ENCODE measurements at regions not wholly inside any gene's neighbourhood (a gene's known extent, or its start where the extent isn't known, plus 50 kb on each side); places are given as distances from the start of the nearest gene placed in this dataset.

GRCh38 chr7:41116817-41117216 lies 586.1 kb downstream of the INHBA start:
- in situ Hi-C loops (cut with MboI; ENCODE audit: low pct_unique_long_range_greater_than_20kb in 2 of 9, low sequenced_read_pairs in 9 of 9, unreplicated experiment in 9 of 9) = no loop called here
- no peak for ATAC-seq (replicated peaks in 6 of 8)
- WGBS, 10 experiments = 20 to 100% (median 86%) methylated on average over 1 of the region's 1 CpG; no CpG with 5 or more reads in 6 of the 10 experiments
- Histone ChIP-seq H3K27ac (no peak overlapping the region), H3K4me1 (replicated peaks in 1 of 2) (peaks cover 6 to 8% of the 10 kb centered on the region in 2 donors), H3K4me3 (no peak overlapping the region)

GRCh38 chr7:41116337-41116736 lies 586.6 kb downstream of the INHBA start:
- ATAC-seq (replicated peaks in 6 of 8) = no peak
- Histone ChIP-seq H3K27ac (no peak overlapping the region), H3K4me3 (no peak overlapping the region), H3K4me1 (replicated peaks in 1 of 2) (peaks cover 6 to 8% of the 10 kb centered on the region in 2 donors)
- 57 to 100% (median 93%) methylated on average over 1 to 3 of the region's 3 CpGs; no CpG with 5 or more reads in 2 of the 10 experiments for WGBS, 10 experiments
- in situ Hi-C loops (cut with MboI; ENCODE audit: low pct_unique_long_range_greater_than_20kb in 2 of 9, low sequenced_read_pairs in 9 of 9, unreplicated experiment in 9 of 9) = no loop called here

DNA sequence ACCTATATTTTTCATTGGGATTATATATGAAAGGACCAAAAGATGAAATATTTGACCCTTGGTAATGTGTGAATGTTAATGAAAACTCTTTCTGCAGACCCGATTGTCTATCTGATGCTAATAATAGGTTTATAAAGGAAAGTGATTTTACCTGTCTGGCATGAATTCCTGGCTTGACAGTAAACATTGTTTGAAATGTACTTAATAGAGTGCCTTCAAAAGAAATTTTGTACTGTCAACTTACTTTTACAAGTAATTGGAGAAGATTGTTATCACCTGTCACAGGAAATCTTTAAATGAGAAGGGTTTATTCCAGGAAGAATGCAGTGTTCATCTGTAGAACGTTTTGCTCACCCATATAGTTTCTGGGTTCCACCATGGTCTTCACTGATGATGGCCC lies 588.2 kb downstream of the INHBA start:
- H3K4me3 ChIP-seq = no peak overlapping the region

GRCh38 chr7:41114131-41114530 lies 588.8 kb downstream of the INHBA start:
- no peak overlapping the region for H3K27ac ChIP-seq
- no peak overlapping the region for H3K4me3 ChIP-seq
- 0 to 71% (median 30%) methylated on average over 1 of the region's 1 CpG; no CpG with 5 or more reads in 1 of the 10 experiments for WGBS, 10 experiments
- H3K4me1 ChIP-seq (replicated peaks in 1 of 2) = peaks cover 6 to 8% of the 10 kb centered on the region in 2 donors
- peak; percentile 65 to 97 (median 80) for ATAC-seq (replicated peaks in 6 of 8)
- in situ Hi-C loops (cut with MboI; ENCODE audit: low pct_unique_long_range_greater_than_20kb in 2 of 9, low sequenced_read_pairs in 9 of 9, unreplicated experiment in 9 of 9) = no loop called here

More for the DNA sequence above, 588.2 kb downstream of the INHBA start:
- ATAC-seq (replicated peaks in 6 of 8) = no peak
- in situ Hi-C loops (cut with MboI; ENCODE audit: low pct_unique_long_range_greater_than_20kb in 2 of 9, low sequenced_read_pairs in 9 of 9, unreplicated experiment in 9 of 9) = no loop called here
- 17 to 100% (median 77%) methylated on average over 1 to 2 of the region's 2 CpGs; no CpG with 5 or more reads in 3 of the 10 experiments for WGBS, 10 experiments
- H3K27ac ChIP-seq = no peak overlapping the region
- peaks cover 6 to 8% of the 10 kb centered on the region in 2 donors for H3K4me1 ChIP-seq (replicated peaks in 1 of 2)

DNA sequence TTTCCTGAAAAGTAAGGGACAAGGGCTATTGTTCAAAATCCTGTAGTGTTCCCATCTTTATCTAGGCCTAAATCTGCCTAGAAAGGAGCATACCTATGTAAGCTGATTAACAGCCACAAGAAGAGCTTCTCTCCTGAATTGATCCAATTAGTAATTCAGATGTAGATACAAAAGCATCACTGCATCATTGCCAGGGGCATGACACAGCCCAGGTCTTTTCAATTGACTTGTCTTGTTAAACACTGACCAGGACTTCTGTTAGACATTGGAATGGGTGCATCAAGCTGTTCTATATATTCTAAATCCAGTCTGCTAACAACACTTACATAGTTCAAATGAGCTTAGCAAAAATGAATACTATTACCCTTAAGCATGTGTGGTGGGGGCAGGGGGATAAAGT lies 589.2 kb downstream of the INHBA start:
- H3K27ac ChIP-seq = no peak overlapping the region
- H3K4me1 ChIP-seq (replicated peaks in 1 of 2) = peaks cover 6 to 8% of the 10 kb centered on the region in 2 donors
- ATAC-seq (replicated peaks in 6 of 8) = peak in 7 of 8 experiments; percentile 4 to 65 (median 44)
- in situ Hi-C loops (cut with MboI; ENCODE audit: low pct_unique_long_range_greater_than_20kb in 2 of 9, low sequenced_read_pairs in 9 of 9, unreplicated experiment in 9 of 9) = no loop called here
- H3K4me3 ChIP-seq = no peak overlapping the region

- in situ Hi-C loops (cut with MboI; ENCODE audit: low pct_unique_long_range_greater_than_20kb in 2 of 9, low sequenced_read_pairs in 9 of 9, unreplicated experiment in 9 of 9) = no loop called here
- ATAC-seq (replicated peaks in 6 of 8) = no peak
Observed at GRCh38 chr7:41110186-41110585, 592.7 kb downstream of the INHBA start.

DNA sequence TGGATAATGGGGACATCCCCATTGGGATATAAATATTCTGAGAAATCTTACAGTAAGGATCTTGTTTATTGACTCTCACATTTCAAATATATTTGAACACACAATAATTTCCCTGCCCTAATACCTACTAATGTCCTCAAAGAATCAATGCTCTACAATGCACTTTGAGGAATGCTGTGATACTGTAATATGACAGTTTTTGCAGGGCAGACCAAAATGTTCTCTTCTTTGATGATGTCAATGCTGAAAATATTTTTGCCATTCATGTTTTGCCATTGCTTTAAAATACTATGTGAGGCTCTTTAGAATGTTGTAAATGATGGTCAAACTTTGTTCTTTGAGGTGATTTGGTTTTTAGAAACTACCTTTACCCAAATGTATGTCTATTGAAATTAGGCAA lies 594.1 kb downstream of the INHBA start:
- no peak for ATAC-seq (replicated peaks in 6 of 8)
- Histone ChIP-seq H3K27ac (no peak overlapping the region), H3K4me1 (replicated peaks in 1 of 2) (peaks cover 6 to 11% of the 10 kb centered on the region in 2 donors), H3K4me3 (no peak overlapping the region)
- in situ Hi-C loops (cut with MboI; ENCODE audit: low pct_unique_long_range_greater_than_20kb in 2 of 9, low sequenced_read_pairs in 9 of 9, unreplicated experiment in 9 of 9) = no loop called here

More at GRCh38 chr7:41110186-41110585, 592.7 kb downstream of the INHBA start:
- WGBS, 10 experiments = 86 to 100% (median 95%) methylated on average over 1 of the region's 1 CpG; no CpG with 5 or more reads in 2 of the 10 experiments
- H3K4me3 ChIP-seq = no peak overlapping the region
- H3K27ac ChIP-seq = no peak overlapping the region
- peaks cover 11 to 13% of the 10 kb centered on the region in 2 donors for H3K4me1 ChIP-seq (replicated peaks in 1 of 2)

GRCh38 chr7:41107938-41108448 lies 594.9 kb downstream of the INHBA start:
- 0 to 83% (median 26%) methylated on average over 1 to 6 of the region's 6 CpGs; no CpG with 5 or more reads in 1 of the 10 experiments for WGBS, 10 experiments
- peaks cover 5 to 6% of the 10 kb centered on the region in 2 donors for H3K4me1 ChIP-seq (replicated peaks in 1 of 2)
- no peak overlapping the region for H3K4me3 ChIP-seq
- H3K27ac ChIP-seq = no peak overlapping the region
- peak in 6 of 8 experiments; percentile 19 to 85 (median 69) for ATAC-seq (replicated peaks in 6 of 8)
- in situ Hi-C loops (cut with MboI; ENCODE audit: low pct_unique_long_range_greater_than_20kb in 2 of 9, low sequenced_read_pairs in 9 of 9, unreplicated experiment in 9 of 9) = no loop called here

GRCh38 chr7:41107330-41107937 lies 595.5 kb downstream of the INHBA start:
- no peak overlapping the region for H3K4me3 ChIP-seq
- in situ Hi-C loops (cut with MboI; ENCODE audit: low pct_unique_long_range_greater_than_20kb in 2 of 9, low sequenced_read_pairs in 9 of 9, unreplicated experiment in 9 of 9) = no loop called here
- WGBS, 10 experiments = 27 to 100% (median 84%) methylated on average over 2 to 5 of the region's 8 CpGs; no CpG with 5 or more reads in 3 of the 10 experiments
- H3K4me1 ChIP-seq (replicated peaks in 1 of 2) = peaks cover 5 to 6% of the 10 kb centered on the region in 2 donors
- ATAC-seq (replicated peaks in 6 of 8) = peak in 6 of 8 experiments; percentile 56 to 81 (median 74)
- no peak overlapping the region for H3K27ac ChIP-seq

DNA sequence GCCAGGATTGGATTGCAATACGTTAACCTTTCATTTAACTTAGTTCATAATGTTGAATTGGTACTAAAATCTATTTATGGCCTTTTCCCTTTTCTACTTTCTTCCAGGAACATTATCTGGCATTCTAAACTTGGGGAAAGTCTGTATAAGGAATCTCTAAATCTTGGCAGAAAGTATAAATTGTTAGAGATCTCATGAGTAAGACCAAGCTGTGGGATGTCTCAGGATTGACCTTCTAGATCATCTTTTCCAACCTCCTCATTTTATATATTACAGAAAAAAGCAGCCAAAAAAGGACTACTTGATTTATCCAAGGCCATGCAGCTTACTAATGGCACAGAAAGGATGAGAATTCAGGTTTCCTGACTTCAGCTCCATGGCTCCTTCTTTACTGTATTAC lies 598.3 kb downstream of the INHBA start:
- H3K4me3 ChIP-seq = no peak overlapping the region
- 43 to 100% (median 72%) methylated on average over 1 of the region's 1 CpG; no CpG with 5 or more reads in 4 of the 10 experiments for WGBS, 10 experiments
- H3K4me1 ChIP-seq (replicated peaks in 1 of 2) = peaks cover 5 to 6% of the 10 kb centered on the region in 2 donors
- no peak for ATAC-seq (replicated peaks in 6 of 8)
- H3K27ac ChIP-seq = no peak overlapping the region
- in situ Hi-C loops (cut with MboI; ENCODE audit: low pct_unique_long_range_greater_than_20kb in 2 of 9, low sequenced_read_pairs in 9 of 9, unreplicated experiment in 9 of 9) = no loop called here

DNA sequence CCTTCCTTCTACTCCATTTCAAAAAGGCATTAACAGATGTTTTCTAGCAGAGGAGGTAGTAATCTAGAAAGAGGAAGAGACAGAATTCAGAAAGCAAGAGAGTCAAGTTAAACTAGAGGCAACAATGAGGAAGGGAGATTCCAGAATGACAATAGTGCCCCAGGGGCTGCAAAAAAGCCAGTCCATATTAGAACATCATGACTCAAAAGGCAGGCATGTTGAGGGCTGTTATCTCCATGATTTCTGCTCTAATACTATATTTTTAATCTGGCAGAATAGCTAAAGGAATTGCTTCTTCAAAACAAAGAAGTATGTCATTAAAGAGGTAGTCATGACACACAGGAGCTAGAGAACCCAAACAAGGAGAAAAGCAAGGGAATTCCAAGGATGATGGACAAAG lies 599.6 kb downstream of the INHBA start:
- H3K4me3 ChIP-seq = no peak overlapping the region
- no peak overlapping the region for H3K27ac ChIP-seq
- peaks cover 5 to 6% of the 10 kb centered on the region in 2 donors for H3K4me1 ChIP-seq (replicated peaks in 1 of 2)
- in situ Hi-C loops (cut with MboI; ENCODE audit: low pct_unique_long_range_greater_than_20kb in 2 of 9, low sequenced_read_pairs in 9 of 9, unreplicated experiment in 9 of 9) = no loop called here
- peak in 2 of 8 experiments; percentile 16 to 42 for ATAC-seq (replicated peaks in 6 of 8)

DNA sequence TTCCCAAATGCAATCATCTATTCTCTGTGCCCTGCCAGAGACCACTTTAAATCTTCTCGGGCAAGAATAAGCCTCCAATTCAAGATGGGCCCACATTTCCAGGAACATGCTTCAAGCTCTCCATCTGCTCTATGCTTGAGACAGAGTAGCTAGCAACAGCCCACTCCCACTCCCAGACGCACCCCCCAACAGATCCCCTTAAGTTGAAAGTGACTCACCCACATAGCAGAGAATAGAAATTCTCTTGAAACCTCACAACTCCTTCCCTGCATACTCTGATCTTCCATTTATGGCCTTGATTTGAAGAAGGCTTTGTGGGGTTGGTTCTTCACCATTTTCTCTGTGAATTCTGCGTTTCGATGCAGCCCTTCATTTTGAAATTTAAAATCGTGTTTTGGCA lies 604.0 kb downstream of the INHBA start:
- WGBS, 10 experiments = 71 to 100% (median 91%) methylated on average over 2 to 5 of the region's 5 CpGs; no CpG with 5 or more reads in 1 of the 10 experiments
- in situ Hi-C loops (cut with MboI; ENCODE audit: low pct_unique_long_range_greater_than_20kb in 2 of 9, low sequenced_read_pairs in 9 of 9, unreplicated experiment in 9 of 9) = no loop called here
- no peak overlapping the region for H3K4me3 ChIP-seq
- no peaks in the 10 kb centered on the region for H3K4me1 ChIP-seq (replicated peaks in 1 of 2)
- no peak for ATAC-seq (replicated peaks in 6 of 8)
- no peak overlapping the region for H3K27ac ChIP-seq

DNA sequence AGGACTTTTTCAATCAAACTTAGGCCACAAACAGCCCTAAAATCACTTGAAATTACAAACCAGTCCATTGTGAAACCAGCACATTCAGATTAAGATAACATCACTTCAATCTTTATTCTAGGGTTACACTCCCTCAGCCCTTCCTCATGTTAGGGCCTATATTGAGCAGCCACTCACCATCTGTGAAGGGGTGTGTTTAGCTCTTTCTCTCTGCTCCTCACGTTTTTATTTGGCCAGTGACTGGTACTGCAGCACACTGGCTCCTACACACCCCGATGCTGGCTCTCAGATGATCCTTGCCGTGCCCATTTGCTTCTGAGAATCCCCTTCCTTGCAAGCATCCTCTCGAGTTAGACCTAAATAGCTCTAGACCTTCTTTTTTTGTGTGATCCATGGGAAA lies 604.5 kb downstream of the INHBA start:
- Histone ChIP-seq H3K4me3 (no peak overlapping the region), H3K27ac (no peak overlapping the region), H3K4me1 (replicated peaks in 1 of 2) (no peaks in the 10 kb centered on the region)
- ATAC-seq (replicated peaks in 6 of 8) = peak in 1 of 8 experiments; percentile 37
- in situ Hi-C loops (cut with MboI; ENCODE audit: low pct_unique_long_range_greater_than_20kb in 2 of 9, low sequenced_read_pairs in 9 of 9, unreplicated experiment in 9 of 9) = no loop called here
- 17 to 100% (median 74%) methylated on average over 1 to 4 of the region's 4 CpGs; no CpG with 5 or more reads in 2 of the 10 experiments for WGBS, 10 experiments

DNA sequence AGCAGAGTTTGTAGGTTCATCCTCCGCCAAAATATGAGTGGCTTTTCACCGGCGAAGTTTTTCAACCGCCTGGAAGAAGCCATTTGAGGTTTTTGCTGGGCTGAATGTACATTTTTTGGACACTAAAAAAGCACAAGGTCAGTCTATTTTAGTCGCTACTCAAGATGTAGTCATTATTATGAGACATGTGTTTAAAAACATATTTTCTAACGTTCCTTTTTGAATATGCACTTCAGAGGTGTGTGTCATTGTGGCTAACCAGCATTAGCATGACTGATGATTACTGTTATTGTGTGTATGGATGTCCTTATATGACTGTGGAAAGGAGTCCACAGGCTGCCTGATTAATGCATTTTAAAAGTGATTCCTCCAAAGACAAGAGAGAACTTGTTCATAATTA lies 605.4 kb downstream of the INHBA start:
- Histone ChIP-seq H3K27ac (no peak overlapping the region), H3K4me3 (no peak overlapping the region), H3K4me1 (replicated peaks in 1 of 2) (no peaks in the 10 kb centered on the region)
- ATAC-seq (replicated peaks in 6 of 8) = peak in 4 of 8 experiments; percentile 44 to 91 (median 64)
- 17 to 100% (median 82%) methylated on average over 1 to 6 of the region's 6 CpGs; no CpG with 5 or more reads in 2 of the 10 experiments for WGBS, 10 experiments
- in situ Hi-C loops (cut with MboI; ENCODE audit: low pct_unique_long_range_greater_than_20kb in 2 of 9, low sequenced_read_pairs in 9 of 9, unreplicated experiment in 9 of 9) = no loop called here
